ENCODE measurements at regions not wholly inside any gene's neighbourhood (a gene's known extent, or its start where the extent isn't known, plus 50 kb on each side); places are given as distances from the start of the nearest gene placed in this dataset.

GRCh38 chr6:19754686-19755085 is 82.5 kb upstream of the ID4 start:
- TF ChIP-seq, protein P1, sequence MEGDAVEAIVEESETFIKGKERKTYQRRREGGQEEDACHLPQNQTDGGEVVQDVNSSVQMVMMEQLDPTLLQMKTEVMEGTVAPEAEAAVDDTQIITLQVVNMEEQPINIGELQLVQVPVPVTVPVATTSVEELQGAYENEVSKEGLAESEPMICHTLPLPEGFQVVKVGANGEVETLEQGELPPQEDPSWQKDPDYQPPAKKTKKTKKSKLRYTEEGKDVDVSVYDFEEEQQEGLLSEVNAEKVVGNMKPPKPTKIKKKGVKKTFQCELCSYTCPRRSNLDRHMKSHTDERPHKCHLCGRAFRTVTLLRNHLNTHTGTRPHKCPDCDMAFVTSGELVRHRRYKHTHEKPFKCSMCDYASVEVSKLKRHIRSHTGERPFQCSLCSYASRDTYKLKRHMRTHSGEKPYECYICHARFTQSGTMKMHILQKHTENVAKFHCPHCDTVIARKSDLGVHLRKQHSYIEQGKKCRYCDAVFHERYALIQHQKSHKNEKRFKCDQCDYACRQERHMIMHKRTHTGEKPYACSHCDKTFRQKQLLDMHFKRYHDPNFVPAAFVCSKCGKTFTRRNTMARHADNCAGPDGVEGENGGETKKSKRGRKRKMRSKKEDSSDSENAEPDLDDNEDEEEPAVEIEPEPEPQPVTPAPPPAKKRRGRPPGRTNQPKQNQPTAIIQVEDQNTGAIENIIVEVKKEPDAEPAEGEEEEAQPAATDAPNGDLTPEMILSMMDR (IDR thresholded peaks at IDR 0.05; ENCODE audit: low read length): no peak
- TF ChIP-seq EZH2 (IDR thresholded peaks at IDR 0.05; ENCODE audit: borderline replicate concordance, low read length): no peak

Measured in OCI-LY1 (cell line).